Activated naive CD4-positive, alpha-beta T cell treated with anti-CD3 and anti-CD28 coated beads, Interleukin-2, amount 50 U/mL, for 72 hours (primary cell): ENCODE measurements at regions not wholly inside any gene's neighbourhood (a gene's known extent, or its start where the extent isn't known, plus 50 kb on each side); places are given as distances from the start of the nearest gene placed in this dataset.

Experiments
- ATAC-seq, 2 donors: fragments of 150-1000 bp; cut with Tn5 transposase; 2 replicates each; pipeline ENCODE4 v1.10.0; 2021; ENCODE audit warnings: mild to moderate bottlenecking in 2 of 2, moderate library complexity in 2 of 2
- DNase-seq, 2 donors: peaks; one replicate each; pipeline ENCODE4 v3.0.0; 2021 to 2022; ENCODE audit warnings: low spot score in 2 of 2
- H3K27ac Mint-ChIP-seq, 2 donors: one replicate each; pipeline ENCODE4 v1.8.0; 2022; ENCODE audit warnings: mild to moderate bottlenecking in 2 of 2, mixed read lengths in 2 of 2
- H3K36me3 Mint-ChIP-seq, 2 donors: one replicate each; pipeline ENCODE4 v1.8.0; 2022; ENCODE audit warnings: mixed read lengths in 2 of 2
- H3K9me3 Mint-ChIP-seq, 2 donors: one replicate each; pipeline ENCODE4 v1.8.0; 2022; ENCODE audit warnings: mixed read lengths in 2 of 2

DNA sequence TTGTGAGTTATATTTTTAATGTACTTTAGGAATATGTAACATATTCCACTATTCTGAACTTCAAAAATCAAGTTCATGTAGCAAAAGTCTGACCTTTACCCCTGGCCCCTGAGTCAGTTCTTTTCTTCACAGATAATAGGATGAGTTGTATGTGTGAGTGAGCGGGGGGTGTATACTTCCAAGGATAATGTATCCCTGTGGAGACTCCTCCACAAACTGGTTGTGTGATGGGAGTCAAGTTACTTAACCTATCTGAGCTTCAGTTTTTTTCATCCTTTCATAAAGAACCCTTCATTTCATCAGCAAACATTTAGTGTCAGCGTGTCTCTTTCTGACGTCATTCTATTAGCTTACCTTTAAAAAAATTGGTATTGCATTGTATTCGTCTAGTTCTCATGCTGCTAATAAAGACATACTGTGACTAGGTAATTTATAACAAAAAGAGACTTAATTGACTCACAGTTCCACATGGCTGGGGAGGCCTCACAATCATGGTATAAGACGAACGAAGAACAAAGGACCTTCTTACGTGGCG, 288.1 kb upstream of the GPC6 start:
- Mint-ChIP-seq H3K36me3 (no peaks in the 10 kb centered on the region), H3K27ac (no peak overlapping the region), H3K9me3 (no peaks in the 10 kb centered on the region)
- DNase-seq (no peak), ATAC-seq (no peak)

DNA sequence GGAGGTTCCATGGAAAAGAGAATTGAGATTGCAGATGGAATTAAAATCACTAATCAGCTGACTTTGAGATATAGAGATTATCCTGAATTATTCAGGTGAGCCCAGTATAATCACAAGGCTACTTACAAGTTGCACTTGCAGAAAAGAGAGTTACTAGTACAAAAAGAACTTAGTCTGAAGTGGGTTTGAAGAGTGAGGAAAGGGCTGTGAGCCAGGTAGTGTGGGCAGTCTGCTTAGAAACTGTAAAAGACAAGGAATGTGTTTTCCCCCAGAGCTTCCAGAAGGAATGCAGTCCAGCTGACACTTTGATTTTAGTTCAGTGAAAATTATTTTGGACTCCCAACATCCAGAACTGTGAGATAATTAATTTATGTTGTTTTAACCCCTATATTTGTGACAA, 285.4 kb upstream of the GPC6 start:
- no peak overlapping the region for H3K27ac Mint-ChIP-seq
- no peak for DNase-seq
- ATAC-seq: no peak
- H3K36me3 Mint-ChIP-seq: no peaks in the 10 kb centered on the region
- no peaks in the 10 kb centered on the region for H3K9me3 Mint-ChIP-seq

DNA sequence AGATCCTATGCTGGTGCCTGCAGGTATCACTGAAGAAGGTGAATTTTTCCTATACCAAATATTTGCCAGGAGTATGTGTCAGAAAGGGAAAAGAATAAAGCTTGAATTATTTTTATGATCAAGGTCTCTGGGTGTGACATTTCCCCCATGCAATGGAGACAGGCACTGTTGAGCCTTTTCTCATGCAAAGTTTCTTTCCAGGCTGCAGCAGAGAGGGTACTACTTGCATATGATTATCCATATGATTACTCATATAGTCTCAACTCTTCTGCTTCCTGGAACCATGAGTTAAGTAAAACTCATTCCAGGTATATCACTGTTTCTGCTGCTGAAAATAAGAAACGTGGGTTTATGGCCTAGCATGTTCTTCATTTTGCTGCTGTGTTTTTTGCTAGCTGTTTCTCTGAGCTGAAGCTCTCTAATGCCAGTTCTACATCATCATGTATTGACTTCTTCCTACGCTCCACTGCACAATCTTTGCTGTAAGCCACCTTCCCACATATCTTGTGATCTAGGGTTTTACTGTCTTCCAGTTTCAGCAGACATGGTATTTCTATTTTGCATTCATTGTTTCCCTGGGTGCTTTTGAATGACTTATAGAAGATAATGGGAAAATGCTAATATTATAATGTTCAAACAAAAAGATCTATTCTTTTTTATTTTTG, 278.7 kb upstream of the GPC6 start:
- no peak for DNase-seq
- no peak for ATAC-seq
- Mint-ChIP-seq H3K36me3 (no peaks in the 10 kb centered on the region), H3K27ac (no peak overlapping the region), H3K9me3 (peaks cover 0 to 7% of the 10 kb centered on the region in 2 donors)

DNA sequence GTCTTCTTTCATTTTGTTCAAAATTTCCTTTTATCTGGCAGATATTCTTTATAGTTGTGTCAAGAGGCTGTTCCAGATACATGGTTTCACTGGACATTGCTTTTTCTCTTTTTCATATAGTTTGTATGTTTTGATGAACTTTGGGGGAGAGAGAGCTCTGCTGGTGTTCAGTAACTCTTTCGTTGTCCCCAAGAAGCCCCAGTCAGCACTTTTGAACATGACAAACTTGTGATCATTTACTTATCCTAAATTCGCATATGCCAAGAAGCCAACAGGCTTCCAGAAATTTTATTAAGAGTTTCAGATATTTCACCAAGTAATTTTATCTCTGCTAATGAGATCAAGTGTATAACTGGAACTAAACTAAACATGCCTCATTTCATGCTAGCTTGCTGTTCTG, 275.8 kb upstream of the GPC6 start:
- no peaks in the 10 kb centered on the region for H3K36me3 Mint-ChIP-seq
- no peak overlapping the region for H3K27ac Mint-ChIP-seq
- H3K9me3 Mint-ChIP-seq: peaks cover 0 to 10% of the 10 kb centered on the region in 2 donors
- no peak for ATAC-seq
- no peak for DNase-seq

DNA sequence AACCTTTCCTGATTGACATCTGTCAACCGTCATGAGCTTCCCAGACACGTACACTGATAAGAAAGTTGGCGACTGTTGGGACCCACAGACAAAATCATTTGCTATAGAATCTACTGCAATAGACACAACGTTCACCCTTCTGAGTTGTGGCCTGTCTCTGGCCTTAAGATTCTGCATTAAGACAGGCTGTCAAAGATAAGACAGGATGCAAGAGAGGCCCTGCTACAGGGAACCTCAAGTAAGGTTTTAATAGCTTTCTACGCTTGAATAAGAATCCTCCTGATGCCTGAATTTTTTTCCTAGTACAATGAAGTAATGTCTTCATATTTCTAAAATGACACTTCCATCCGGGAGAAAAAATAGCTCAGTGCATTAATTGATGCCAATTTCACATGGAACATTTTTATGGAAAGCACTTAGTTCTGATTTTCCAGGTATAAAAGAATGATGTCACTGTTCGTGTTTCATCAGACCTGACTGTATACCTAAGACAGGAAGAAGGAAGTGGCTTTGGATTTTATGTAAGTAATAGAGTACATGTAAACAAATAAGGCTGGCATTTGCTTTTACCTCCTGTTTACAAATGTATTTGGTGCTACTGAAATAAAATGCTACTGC, 275.2 kb upstream of the GPC6 start:
- Mint-ChIP-seq H3K36me3 (no peaks in the 10 kb centered on the region), H3K9me3 (peaks cover 0 to 10% of the 10 kb centered on the region in 2 donors), H3K27ac (no peak overlapping the region)
- no peak for DNase-seq
- ATAC-seq: no peak

DNA sequence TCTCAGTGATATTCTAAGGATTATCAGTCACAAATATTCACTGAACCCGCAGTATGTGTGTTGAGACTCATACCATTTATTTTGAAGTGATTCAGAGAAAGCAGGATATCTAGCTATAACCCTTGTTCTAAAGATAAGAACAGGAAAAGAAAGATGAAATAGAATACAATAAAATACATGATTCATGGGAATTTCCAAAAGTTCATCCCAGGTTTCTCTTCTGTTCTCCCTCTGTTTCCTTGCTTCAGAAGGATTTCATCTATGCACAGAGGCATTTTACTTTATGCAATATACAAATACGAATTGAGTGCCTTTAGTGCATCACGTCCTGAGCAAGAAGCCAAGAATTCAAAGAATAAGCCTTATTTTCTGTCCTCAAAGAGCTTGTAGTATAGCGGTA, 274.4 kb upstream of the GPC6 start:
- ATAC-seq: no peak
- DNase-seq: no peak
- H3K36me3 Mint-ChIP-seq: peaks cover 0 to under 1% of the 10 kb centered on the region in 2 donors
- peaks cover 0 to 11% of the 10 kb centered on the region in 2 donors for H3K9me3 Mint-ChIP-seq
- no peak overlapping the region for H3K27ac Mint-ChIP-seq

DNA sequence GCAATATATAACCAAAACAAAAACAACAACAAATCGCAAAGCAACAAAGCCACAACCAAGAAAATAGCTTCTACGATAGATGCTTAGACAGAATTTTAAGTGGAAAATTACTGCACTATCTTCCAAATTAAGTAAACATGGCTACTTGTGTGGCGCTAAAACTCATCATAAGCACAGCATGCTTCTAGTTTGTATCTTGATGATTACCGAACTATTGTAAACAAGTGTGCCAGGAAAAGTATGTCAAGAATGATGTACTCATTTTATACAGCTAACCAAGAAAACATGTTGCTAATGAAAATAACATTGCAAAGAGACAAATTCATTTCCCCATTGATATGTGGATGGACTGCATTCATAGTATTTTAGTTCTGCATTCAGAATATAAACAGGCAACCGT, 271.9 kb upstream of the GPC6 start:
- peaks cover 0 to 6% of the 10 kb centered on the region in 2 donors for H3K36me3 Mint-ChIP-seq
- H3K9me3 Mint-ChIP-seq: peaks cover 10 to 19% of the 10 kb centered on the region in 2 donors
- no peak overlapping the region for H3K27ac Mint-ChIP-seq
- ATAC-seq (no peak), DNase-seq (no peak)

DNA sequence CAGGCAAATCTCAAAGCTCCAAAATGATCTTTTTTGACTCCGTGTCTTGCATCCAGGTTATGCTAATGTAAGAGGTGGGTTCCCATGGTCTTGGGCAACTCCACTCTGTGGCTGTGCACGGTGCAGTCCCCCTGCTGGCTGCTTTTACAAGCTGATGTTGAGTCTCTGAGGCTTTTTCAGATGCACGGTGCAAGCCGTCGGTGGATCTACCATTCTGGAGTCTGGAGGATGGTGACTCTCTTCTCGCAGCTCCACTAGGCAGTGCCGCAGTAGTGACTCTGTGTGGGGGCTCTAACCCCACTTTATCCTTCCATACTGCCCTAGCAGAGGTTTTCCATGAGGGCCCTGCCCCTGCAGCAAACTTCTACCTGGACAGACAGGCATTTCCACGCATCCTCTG, 266.8 kb upstream of the GPC6 start:
- H3K27ac Mint-ChIP-seq: no peak overlapping the region
- ATAC-seq (no peak), DNase-seq (no peak)
- peaks cover 16 to 19% of the 10 kb centered on the region in 2 donors for H3K9me3 Mint-ChIP-seq
- peaks cover 0 to 13% of the 10 kb centered on the region in 2 donors for H3K36me3 Mint-ChIP-seq

DNA sequence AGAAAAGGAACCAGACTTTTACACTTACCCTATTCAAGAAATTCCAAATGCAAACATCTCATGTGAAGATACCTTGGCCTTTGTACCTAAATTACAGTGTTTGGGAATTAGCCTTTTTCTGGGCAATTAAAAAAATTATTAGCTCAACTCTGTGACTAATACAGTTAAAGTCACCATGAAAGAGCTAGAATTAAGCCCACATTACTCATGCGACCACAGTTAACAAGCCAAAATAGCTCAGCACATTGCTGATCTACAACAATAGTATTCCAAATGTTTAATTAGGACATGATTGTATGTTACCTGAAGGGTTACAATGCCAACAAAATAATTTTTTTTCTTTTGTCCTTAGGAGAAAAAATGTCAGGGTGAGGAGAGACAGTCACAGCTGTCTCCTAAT, 263.6 kb upstream of the GPC6 start:
- ATAC-seq: no peak
- Mint-ChIP-seq H3K27ac (no peak overlapping the region), H3K9me3 (peaks cover 9 to 16% of the 10 kb centered on the region in 2 donors)

DNA sequence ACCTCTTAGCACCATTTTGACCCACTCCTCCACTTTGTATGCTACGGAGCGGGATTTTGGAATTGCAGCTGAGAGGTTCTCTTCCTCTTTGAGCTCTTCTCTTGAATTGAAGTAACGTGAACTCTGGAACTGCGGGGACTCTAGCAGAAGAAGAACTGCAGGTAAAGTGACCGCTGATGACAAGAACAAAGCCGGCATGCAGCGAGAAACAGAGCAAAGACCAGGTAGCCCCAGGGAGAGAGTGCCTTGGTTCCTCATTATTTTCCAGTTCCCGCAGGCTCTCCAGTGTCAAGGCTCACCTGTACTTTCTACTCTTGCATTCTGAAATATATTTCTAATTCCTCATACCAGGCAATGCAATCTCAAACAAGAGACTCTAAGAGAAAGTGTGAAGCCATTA, 260.3 kb upstream of the GPC6 start:
- no peak for DNase-seq
- ATAC-seq: no peak
- Mint-ChIP-seq H3K27ac (no peak overlapping the region), H3K36me3 (no peaks in the 10 kb centered on the region), H3K9me3 (no peaks in the 10 kb centered on the region)

More for the DNA sequence above, 263.6 kb upstream of the GPC6 start:
- peaks cover 0 to 7% of the 10 kb centered on the region in 2 donors for H3K36me3 Mint-ChIP-seq
- DNase-seq: no peak

DNA sequence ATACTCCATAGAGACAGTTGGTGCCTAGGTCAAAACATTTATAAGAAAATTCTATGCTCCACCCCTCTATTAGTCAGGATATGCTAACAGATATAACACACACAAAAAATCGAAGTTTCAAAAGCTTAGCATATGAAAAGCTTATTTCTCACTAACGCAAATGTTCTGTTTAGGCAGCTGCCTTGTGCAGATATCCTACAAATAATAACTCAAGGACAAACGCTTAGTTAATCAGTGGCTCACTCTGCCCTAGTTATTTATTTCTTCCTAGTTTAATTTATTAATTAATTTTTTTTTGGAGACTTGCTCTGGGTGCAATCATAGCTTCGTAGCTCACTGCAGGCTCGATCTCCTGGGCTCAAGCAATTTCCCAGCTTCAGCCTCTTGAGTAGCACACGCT, 259.7 kb upstream of the GPC6 start:
- H3K9me3 Mint-ChIP-seq: no peaks in the 10 kb centered on the region
- no peak for ATAC-seq
- no peak for DNase-seq
- no peaks in the 10 kb centered on the region for H3K36me3 Mint-ChIP-seq
- H3K27ac Mint-ChIP-seq: no peak overlapping the region

DNA sequence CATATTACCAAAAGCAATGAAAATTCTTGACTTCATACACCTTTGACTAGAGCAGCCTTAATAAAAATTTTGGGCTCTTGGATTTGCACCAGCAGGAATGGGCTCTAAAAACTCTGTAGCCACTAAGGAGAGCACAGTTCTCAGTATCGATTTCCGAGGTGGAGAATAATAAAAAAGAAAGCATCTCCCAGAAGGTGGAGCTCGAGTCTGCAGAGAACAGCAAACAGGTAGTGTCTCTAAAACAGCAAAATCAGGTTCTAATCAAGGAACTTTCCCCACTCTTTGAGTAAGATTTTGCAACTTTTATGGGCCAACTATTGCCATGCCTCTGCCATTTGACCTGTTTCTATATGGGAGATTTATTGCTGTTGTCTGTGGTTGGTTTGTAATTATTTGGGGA, 258.7 kb upstream of the GPC6 start:
- Mint-ChIP-seq H3K36me3 (no peaks in the 10 kb centered on the region), H3K9me3 (peaks cover 0 to 4% of the 10 kb centered on the region in 2 donors), H3K27ac (no peak overlapping the region)
- ATAC-seq (no peak), DNase-seq (no peak)

DNA sequence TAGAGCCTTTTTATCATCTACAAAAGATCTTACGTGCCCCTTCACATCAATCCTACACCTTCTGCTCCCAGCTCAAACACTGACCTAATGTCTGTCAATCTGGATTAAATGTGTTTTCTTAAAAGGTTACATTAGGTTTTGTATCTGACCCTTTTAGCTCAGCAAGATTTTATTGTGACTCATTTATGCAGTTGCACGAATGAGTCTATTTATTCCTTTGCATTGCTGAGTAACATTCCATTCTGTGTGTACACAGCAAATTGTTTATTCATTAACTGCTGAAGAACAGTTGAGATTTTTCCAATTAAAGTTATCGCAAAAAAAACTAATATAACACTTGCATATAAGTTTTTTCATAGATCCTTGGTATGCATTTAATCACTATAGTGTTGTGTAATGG, 253.9 kb upstream of the GPC6 start:
- H3K36me3 Mint-ChIP-seq: no peaks in the 10 kb centered on the region
- H3K9me3 Mint-ChIP-seq: peaks cover 0 to 4% of the 10 kb centered on the region in 2 donors
- H3K27ac Mint-ChIP-seq: no peak overlapping the region
- DNase-seq (no peak), ATAC-seq (no peak)

DNA sequence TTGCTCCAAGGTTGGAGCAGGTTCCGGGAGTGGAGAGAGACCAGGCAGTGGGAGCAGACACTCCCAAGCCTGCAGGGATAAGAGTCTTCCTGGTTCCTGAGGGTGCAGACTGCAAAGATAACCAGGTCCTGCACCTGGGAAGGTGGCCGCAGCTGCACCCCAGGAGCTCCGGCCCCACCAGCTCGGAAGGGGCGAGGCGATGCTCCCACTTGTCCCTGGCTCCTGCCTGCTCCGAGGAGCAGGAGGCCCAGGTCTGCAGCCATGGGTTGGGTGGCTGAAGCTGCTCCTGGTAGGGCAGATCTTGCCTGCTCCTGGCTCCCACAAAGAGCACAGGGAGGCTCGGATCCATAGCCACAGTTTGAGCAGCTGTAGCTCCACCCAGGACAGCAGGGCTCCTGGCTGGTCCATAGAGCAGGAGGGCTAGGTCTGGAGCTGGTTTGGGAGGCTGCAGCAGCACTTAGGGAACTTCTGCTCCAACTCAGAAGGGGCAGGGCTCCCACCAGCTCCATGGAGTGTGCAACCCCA, 251.6 kb upstream of the GPC6 start:
- no peak for DNase-seq
- Mint-ChIP-seq H3K27ac (no peak overlapping the region), H3K36me3 (no peaks in the 10 kb centered on the region), H3K9me3 (peaks cover 4% of the 10 kb centered on the region in 2 donors)
- ATAC-seq: no peak

DNA sequence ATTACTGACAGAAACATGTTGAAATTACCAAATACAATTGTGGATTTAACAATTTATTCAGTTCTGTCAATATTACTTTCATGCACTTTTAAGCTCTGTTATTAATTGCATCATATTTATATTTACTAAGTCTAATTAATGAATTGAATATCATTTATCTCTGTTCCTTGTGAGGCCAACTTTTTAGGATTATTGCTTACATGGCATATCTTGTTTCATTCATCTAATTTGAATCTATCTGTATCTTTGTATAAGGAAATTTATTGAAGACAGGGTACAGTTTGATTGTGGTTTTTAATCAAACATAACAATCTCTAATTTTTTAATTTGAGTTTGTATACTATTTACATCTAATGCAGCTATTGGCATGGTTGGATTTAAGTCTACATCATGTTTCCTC, 249.9 kb upstream of the GPC6 start:
- peaks cover 4% of the 10 kb centered on the region in 2 donors for H3K9me3 Mint-ChIP-seq
- DNase-seq (no peak), ATAC-seq (no peak)
- no peaks in the 10 kb centered on the region for H3K36me3 Mint-ChIP-seq
- no peak overlapping the region for H3K27ac Mint-ChIP-seq

DNA sequence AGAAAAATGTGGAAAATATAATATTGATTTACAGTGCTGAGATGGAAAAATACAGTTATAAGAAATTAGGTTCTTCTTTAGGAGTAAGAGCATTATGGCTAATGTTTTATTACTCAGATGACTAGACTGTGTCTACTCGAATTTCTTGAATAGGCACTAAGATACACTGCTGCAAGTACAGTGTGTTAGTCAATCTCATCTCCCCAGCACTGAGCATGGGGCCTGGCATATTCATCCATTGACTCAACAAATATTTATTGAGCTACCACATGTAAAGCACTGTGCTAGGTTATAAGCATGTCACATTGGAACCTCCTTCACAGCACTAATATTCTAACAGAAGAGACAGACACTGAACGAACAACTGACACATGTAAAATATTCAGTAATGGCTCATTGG, 242.5 kb upstream of the GPC6 start:
- ATAC-seq (no peak), DNase-seq (no peak)
- H3K9me3 Mint-ChIP-seq: peaks cover 8 to 18% of the 10 kb centered on the region in 2 donors
- no peak overlapping the region for H3K27ac Mint-ChIP-seq
- no peaks in the 10 kb centered on the region for H3K36me3 Mint-ChIP-seq

DNA sequence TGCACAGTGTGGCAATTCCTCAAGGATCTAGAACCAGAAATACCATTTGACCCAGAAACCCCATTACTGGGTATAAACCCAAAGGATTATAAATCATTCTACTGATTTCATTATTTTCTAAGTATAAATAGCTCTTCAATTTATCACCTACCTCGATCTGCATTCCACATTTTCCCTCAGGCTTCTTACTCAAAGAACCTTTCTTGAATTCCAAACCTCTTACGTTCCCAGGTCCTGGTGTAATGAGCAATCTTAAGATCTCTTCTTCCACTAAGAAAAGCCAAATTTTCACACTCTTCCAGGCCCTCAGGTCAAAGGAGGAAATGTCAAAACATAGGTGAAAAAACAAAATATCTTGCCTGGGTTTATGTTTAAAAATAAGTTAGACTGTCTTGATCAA, 237.3 kb upstream of the GPC6 start:
- no peak for ATAC-seq
- Mint-ChIP-seq H3K27ac (no peak overlapping the region), H3K9me3 (peaks cover 16 to 27% of the 10 kb centered on the region in 2 donors), H3K36me3 (no peaks in the 10 kb centered on the region)
- no peak for DNase-seq

DNA sequence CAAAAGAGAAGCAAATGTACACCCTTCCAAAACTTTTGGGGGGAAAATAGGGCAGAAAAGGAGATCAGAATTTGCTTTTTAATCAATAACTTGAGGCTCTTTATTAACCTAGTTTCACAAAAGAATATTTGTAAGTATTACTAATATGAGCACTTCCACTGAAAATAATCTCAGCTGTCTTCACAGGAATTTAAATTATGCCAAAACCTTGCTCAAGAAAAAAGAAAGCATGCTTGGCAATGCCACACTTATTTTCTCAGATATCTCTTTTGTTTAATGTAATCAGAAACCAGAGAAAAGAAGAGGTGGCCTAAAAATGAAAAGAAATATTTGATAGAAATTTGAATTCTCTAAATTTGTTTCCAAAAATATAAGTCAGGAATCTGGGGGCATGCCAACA, 234.9 kb upstream of the GPC6 start:
- H3K27ac Mint-ChIP-seq: no peak overlapping the region
- H3K36me3 Mint-ChIP-seq: no peaks in the 10 kb centered on the region
- ATAC-seq (no peak), DNase-seq (no peak)
- peaks cover 27 to 30% of the 10 kb centered on the region in 2 donors for H3K9me3 Mint-ChIP-seq
